SK-N-DZ (cell line): ENCODE measurements at regions not wholly inside any gene's neighbourhood (a gene's known extent, or its start where the extent isn't known, plus 50 kb on each side); places are given as distances from the start of the nearest gene placed in this dataset.

ENCODE experiments used
- DNase-seq: peaks from one replicate; pipeline ENCODE4 v3.0.0-alpha.2; 2015; ENCODE audit warnings: low spot score

DNA sequence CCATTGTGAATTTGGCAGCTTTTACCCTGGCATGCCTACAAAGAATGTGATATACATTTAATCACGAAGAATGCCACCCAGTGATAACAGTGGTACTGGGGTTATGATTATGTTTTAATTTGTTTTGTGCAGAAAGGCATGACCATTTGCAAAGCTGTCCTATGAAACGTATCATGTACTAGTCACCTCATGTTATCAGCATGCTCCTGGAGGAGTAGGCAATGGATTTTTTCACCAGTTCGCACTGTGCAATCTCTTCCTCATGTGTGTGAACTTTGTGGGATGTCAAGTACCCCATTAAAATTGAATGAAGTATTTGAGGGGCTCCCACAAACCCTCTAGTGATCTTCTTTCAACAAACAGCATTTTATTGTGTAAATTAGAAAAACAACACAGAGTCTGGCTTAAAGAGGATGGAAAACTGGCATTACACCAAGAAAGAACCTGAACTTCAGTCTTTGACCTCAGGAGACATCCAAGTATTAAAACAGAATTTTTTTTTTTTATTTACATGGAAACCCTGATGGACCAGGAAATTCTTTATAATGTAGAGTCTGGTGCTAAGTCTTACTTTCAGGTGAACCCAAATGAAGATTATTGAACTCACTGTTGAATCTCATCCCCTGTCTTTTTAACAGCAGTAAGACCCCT lies 200.6 kb upstream of the PGRMC2 start:
- DNase-seq = no peak

- DNase-seq = no peak
Measured at GRCh38 chr4:128484896-128485295, 197.3 kb upstream of the PGRMC2 start.

- no peak for DNase-seq
Measured at GRCh38 chr4:128483816-128484215, 196.2 kb upstream of the PGRMC2 start.

- no peak for DNase-seq
Measured at GRCh38 chr4:128483041-128483440, 195.4 kb upstream of the PGRMC2 start.

DNA sequence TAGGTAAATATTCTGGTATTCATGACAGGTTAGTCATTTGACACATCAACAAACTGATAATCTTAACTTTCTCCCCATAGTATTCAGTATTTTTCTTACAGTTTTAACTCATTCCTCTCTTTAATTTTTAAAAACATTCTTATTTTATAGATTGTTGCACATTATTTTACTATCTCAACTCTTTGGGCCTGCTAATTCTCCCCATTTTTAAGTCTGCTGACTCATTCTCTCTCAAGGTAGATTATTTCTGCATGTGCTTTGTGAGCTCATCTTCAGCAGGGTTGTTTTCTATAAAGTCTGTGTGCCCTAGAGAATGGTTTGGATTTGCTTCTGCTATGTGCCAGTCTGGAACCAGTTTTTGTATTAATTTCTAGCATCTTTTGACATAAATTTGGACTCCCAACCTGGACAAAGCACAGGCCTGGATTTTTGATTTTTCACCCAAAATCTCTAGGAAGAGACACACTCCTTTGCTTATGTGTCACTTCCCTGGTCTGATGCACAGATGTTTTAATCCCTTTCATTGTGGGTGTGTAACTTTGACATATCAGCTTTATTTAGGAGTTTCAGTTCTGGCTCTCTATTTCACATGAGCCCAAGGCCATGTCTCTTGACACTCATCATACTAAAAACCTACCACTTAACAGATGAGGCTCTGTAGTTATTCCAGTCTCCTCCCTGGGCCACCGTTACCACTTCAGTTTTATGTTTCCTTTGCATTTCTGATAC lies 194.3 kb upstream of the PGRMC2 start:
- DNase-seq = no peak

DNA sequence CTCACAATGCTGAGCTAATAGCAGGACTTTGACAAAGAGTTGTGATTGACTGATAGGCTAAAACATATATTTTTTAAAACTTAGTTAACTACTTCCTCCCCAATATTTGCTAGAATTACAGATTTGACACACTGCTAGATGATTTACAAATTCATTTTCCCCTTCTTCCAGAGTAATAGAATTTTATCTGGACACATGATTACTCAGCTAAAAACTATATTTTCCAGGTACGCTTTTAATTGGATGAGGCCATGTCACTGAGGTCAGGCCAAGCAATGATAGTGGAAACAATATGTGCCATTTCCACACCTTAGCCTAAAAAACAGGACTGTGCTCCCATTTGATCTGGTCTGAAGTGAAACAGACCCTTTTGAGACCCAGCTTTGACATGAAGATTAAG lies 193.3 kb upstream of the PGRMC2 start:
- DNase-seq = no peak

DNA sequence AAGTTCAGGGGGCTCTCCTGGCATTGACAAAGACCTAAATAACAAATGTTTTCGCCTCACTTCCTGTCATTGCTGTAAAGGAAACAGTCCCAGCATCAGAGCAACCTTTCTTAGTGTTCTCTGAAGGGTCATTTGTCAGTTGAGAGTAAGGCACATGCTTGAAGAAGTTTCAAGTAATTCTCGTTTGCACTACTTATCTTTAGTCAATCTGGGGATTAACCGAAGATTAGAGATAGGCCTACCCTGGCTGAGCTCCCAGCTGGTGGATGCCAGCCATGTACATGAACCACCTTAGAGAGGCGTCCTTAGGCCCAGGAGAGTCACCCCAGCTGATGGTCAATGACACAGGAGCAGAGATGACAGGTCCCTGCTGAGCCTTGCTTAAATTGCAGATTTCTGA lies 189.9 kb upstream of the PGRMC2 start:
- no peak for DNase-seq

DNA sequence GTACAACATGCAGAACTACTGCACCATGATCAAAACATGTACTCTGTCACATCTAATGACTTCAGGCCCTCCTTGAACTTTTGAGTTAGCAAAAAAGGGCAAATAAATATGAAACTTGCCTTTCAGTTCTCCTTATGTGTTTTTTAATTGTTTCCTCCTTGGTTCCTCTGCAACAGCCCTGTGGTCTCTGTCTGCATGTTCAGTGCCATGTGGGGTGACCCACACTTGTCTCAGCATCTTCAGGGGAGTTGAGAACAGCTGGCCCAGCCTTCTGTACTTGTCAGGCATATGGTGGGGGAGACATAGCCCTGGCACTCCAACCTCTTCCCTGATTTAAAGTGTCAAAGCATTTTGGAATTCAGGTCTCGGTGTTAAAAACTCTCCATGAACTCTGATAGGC lies 188.0 kb upstream of the PGRMC2 start:
- DNase-seq = no peak

DNA sequence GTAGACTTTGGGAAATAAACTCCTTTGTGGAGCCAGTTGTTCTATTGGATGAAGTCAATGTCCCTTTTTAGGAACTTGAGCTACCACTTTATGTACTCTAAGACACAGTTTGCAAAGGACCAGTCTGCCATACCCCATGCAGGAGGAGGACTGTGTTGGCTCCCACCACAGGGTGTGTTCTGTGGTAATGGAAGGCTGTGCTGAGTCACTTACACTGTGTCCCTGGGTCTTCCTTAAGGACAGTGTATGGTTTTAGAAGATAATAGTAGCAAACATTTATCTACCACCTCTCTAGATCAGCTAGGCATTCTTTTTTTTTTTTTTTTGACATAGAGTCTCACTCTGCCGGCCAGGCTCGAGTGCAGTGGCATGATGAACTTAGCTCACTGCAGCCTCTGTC lies 184.0 kb upstream of the PGRMC2 start:
- no peak for DNase-seq

GRCh38 chr4:128470492-128471053 lies 183.0 kb upstream of the PGRMC2 start:
- no peak for DNase-seq

GRCh38 chr4:128468123-128468989 lies 180.7 kb upstream of the PGRMC2 start:
- DNase-seq = peak; percentile 3

DNA sequence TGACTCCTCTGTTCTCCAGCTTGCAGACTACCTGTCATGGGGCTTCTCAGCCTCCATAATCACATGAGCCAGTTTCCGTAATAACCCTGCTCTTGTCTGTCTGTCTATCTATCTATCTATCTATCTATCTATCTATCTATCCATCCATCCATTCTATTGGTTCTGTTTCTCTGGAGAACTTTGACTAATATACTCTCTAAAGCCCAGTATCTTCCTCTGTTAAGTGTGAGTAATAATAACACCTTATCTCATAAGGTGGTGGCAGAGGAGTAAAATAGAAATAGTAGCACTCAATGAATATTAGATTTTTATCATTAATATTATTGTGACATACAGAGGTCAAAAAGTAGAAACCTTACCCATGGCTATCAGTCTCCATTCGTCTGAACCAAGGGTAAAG lies 177.9 kb upstream of the PGRMC2 start:
- DNase-seq = no peak

GRCh38 chr4:128463006-128463405 lies 175.4 kb upstream of the PGRMC2 start:
- no peak for DNase-seq

GRCh38 chr4:128462103-128462783 lies 174.6 kb upstream of the PGRMC2 start:
- no peak for DNase-seq

DNA sequence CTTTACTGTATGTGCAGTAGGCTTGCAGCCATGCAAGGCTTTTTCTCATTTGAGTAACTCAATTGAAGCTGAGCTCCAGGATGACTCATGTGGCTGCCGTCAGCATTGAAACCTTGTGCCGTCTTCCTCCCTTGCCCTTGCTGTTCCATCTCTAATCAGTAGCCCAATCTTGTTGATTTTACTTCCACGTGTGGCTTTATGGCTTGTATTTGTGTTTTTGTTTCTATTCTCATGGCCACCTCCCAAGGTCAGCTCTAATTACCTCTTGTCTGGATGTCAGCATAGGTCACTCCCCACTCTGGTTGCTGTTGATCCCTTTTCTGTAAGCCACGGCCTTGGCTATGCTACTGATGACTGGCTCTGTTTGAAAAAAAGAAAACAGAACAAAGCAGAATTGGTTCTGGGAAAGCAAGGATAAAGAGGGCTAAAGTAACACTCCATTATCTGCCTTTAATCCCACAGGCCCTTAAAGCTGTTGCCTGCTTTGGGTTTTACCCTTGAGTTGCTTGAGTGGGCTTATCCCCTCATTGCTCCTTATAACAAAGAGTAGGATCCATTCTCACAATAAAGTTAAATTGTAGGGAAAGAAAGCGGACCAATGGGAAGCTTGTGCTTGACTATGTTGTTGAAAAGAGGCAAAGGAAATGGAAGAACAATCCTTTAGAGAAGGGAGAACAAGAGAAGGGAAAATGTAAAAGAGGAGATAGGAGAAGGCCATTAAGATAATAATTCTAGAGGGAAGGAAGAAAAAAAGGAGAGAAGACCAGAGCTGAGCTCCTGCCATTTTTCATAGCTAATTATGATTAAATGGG lies 173.9 kb upstream of the PGRMC2 start:
- DNase-seq = no peak

DNA sequence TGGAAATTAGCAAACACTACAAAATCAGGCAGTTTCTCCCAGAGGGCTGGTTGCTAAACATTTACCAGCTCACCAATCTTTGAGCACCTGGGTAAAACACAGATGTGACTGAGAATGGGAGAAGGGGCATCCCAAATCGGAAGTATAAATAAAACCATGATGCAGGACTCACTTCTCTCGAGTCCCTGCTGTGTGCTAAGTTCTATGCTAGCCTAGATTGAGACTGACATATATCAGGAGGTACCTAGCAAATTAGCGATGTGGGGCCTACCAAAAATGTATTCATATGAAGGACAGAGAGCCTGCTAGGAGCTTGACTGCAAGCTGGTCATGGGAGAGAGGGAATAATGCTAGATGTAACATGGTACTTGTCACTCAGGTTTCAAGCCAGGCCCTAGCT lies 171.9 kb upstream of the PGRMC2 start:
- DNase-seq = no peak

DNA sequence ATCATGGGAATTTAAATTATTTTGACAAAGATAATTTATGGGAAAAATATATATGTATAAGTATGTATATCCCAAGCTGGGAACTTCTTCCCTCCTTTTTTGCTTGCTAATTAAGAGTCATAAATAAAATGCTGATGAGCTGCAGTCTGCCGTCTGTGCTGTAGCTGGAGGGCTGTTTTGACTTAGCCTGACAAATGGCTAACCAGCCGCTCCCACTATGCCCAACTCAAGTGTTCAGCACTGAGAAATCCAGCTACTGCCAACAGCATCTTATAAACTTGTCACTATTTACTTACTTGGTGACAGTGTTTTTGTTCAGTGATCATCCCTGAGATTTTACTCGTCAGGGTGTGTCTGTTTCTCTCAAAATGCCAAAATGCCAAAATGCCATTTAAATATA lies 171.2 kb upstream of the PGRMC2 start:
- no peak for DNase-seq

- DNase-seq = no peak
Measured at GRCh38 chr4:128457726-128458125, 170.1 kb upstream of the PGRMC2 start.

- no peak for DNase-seq
Measured at GRCh38 chr4:128456171-128456570, 168.6 kb upstream of the PGRMC2 start.

- no peak for DNase-seq
Measured at GRCh38 chr4:128455480-128455879, 167.9 kb upstream of the PGRMC2 start.

- no peak for DNase-seq
Measured at GRCh38 chr4:128454881-128455280, 167.3 kb upstream of the PGRMC2 start.
